Fibroblast of skin of right quadriceps (primary cell): ENCODE measurements at regions not wholly inside any gene's neighbourhood (a gene's known extent, or its start where the extent isn't known, plus 50 kb on each side); places are given as distances from the start of the nearest gene placed in this dataset.

Source experiments
- DNase-seq: peaks from one replicate; pipeline ENCODE4 v3.0.0-alpha.2; 2013

DNA sequence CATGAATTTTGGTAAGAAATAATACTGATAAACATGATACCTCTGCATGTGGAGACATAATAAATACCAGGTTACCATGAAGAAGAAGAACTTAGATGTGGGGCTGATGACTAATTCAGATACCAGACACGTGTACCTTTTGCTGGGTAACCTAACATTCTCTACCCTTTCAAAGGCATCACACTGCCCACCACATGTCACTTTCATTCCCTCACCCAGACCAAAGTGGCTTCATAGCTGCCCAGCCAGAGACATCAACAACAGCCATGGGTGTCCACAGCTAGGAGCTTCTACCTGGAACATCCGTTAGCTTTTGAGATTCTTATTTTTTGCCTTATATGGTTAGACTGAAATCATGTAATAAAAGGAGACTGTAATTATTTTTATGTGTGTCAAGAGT lies 396.8 kb downstream of the MED10 start:
- no peak for DNase-seq

DNA sequence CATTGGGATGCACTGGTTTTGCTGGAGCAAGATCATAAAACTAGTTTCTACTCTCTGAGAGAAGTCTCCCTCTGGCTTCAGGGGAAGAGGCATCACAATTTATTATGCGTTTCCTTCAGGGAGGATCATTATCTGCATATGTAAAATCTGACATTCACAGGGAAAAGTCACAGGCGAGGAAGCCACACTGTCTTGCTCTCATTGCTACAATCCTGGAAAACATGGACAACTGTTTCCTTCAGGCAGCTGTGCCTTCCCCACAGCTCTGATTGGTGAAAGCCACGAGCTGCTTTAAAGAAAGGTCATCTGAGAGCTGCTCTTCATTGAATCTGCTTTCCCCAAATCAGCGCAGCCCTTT lies 397.8 kb downstream of the MED10 start:
- no peak for DNase-seq

DNA sequence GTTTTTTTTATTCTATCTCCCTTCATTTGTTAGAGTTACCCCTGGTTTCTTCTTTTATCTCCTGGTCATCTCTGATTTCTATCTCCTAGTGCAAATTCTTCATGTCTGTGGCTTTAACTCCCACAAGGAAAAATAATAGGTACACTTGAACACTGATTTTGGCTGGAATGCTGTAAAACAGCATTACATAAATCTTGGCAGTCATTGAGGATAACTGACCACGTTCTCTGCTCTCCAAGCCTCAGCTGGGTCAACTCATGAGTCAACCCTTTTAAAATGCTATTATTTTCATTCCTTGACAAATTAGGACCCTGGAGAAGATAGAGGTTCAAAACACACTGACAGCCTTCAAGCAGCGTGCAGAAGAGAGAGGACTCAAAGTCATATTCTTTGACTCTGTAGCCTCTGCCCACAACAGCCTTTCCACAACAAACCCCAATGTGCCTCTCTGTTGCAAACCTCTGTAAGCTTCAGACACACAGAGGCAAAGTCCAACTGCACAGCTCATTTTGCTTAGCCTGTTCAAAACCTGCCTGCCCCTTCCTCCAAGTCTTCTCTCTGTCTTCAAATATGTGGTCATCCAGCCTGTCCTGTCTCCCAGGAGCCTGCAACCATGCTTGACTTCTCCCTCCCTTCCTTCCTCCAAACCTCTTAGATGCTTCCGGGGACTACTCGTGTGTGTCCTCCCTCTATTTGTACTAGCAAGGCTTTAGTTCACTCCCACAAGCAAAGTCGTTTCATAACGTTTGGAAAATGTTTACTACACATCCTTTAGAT lies 398.4 kb downstream of the MED10 start:
- DNase-seq = no peak

DNA sequence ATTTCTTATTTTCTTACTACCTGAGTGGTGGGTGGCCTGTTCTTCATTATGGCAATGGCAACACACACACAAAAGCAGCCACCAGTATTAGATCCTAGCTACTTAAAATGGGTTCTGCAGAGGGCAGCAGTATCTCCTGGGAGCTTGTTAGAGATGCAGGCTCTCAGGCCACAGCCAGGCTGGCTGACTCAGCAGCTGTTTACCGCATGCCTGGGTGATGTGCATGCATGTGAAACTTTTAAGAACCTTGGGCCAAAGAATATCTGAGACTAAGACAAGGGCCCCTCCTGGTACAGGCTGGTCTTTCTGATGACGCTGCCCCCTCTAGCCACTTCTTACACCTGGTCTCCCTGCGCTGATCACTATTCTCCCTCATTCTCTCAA lies 399.0 kb downstream of the MED10 start:
- peak; percentile 2 for DNase-seq

DNA sequence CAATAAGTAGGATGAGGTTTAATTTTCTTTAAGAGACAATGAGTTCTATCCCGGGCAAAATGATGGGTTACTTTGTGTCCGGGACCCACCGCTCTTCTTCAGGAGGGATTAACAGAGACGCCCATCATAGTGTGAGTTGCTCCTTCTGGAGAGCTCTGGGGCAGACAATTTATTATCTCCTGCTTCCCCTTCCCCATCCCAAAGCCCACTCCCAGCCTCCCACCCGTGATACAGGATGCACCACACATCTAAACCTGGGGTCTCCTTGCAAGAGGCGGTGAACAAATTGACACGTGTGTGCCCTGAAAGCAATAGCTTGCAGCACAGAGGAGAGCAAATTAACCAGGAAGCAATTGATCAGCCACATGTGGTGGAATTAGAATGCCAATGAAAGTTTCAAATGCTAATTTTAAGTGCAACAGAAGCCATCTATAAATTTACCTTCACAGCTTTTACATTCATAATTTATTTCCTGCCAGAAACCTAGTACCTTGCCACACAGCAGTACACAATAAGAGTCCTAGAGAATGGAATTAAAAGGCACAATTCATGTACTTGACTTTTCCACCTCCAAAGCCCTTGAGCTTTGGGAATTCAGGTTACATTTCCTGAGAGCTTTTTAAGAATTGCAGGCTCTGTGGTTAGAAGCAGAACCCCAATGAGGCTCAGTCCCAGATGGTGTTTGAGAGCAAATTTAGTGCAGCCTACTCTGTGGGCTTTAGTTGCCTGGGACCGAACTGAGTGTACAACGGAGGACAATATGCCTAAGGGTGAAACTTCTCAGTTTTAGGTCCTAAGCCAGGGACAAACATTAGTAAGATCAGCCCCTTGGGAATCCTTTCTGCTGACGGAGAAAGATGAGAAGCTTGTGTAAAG lies 399.6 kb downstream of the MED10 start:
- no peak for DNase-seq

DNA sequence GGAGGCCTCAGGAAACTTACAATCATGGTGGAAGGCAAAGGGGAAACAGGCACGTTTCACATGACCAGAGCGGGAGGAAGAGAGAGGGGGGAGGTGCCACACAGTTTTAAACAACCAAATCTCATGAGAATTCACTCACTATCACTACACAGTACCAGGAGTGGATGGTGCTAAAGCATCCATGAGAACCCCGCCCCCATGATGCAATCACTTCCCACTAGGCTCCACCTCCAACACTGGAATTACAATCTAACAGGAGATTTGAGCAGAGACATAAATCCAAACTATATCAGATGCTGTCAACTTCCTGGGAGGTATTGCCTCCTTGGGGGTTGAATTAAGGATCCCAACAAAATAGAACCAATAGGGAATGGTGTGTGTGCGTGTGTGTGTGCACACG lies 407.1 kb downstream of the MED10 start:
- no peak for DNase-seq

DNA sequence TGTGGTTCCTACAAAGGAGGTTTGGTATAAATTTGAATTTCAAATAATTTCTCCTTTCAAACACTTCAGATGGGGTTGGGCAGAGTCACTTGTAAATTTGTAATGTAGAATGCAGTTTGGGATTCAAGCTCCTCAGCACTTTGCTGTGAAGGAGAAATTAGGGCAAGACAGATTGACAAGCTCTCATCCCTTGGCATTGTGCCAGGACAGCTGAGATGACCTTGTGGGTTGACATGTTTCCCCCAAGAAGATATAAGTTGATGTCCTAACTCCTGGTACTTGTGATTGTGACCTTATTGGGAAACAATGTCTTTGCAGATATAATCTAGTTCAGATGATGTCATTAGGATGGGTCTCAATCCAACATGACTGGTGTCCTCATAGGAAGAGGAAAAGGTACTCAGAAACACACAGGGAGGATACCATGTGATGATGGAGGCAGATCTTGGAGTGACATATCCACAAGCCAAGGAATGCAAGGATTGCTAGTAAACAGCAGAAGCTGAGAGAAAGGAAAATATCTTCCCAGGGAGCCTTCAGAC lies 408.3 kb downstream of the MED10 start:
- DNase-seq = no peak

GRCh38 chr5:5968981-5969380 lies 409.4 kb downstream of the MED10 start:
- no peak for DNase-seq

DNA sequence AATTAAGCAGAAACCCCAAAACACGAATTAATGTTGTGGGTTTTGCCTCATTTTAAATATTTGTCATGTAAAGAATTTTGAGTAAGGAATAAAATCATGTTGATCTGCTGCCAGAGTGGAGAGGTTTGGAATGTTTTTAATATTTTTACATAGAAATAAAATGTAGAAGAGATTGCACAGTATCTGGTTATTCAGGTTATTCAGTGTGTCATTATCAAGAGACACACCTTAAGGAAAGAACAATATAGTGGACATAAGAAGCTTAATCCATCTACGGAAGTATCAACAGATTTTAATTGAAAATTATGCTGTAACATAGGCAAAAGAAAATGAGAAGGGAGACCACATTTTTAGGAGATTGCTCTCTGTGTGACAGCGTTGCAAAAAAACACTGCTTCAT lies 410.4 kb downstream of the MED10 start:
- no peak for DNase-seq

GRCh38 chr5:5967373-5967772 lies 411.0 kb downstream of the MED10 start:
- DNase-seq = no peak

- DNase-seq = no peak
These were observed 413.2 kb downstream of the MED10 start for GRCh38 chr5:5965132-5965531.

DNA sequence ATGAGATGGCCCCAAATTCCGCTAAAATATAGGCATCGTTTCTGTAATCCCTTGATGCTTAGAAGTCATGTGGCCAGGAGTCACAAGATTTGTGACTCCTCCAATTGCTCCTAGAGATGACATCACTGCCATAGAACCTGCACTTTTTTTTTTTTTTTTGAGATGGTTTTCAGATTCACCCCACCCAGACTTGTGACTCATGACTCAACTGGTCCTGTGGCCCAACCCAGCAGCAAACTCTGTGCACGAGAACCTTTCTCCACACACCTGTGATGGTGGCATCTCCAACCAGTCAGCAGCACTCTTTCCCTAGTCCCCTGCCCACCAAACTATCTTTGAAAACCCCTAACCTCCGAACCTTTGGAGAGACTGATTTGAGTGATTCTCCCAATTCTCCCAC lies 414.0 kb downstream of the MED10 start:
- DNase-seq = no peak

DNA sequence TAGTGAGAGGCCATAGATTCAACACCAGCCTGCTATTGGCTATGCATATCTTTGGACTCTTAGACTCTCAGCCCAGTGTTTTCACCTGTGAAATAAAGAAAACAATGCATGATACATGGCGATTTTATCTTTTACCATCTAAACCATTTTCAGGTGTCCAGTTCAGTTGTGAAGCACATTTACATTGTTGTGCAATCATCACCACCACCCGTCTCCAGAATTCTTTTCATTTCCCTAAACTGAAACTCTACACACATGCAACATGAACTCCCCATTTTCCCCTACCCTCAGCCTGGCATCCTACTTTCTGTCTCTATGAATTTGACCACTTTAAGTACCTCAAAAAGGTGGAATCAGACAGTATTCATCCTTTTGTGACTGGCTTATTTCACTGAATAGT lies 420.6 kb downstream of the MED10 start:
- no peak for DNase-seq

DNA sequence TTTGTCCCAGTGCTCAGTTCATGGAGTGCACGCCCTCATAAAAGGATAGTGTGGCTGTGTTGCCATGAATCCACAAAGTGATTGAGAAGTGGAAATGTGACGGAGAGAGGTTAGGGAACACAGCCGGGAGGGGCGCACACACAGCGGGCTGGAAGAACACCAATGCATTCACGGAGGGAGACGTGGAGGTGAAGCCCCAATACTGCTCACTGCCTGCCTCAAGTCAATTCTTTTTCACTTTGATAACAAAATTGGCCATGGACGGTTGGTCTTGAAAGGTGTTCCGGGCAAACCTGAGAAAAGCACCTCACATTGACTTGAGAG lies 424.1 kb downstream of the MED10 start:
- no peak for DNase-seq

DNA sequence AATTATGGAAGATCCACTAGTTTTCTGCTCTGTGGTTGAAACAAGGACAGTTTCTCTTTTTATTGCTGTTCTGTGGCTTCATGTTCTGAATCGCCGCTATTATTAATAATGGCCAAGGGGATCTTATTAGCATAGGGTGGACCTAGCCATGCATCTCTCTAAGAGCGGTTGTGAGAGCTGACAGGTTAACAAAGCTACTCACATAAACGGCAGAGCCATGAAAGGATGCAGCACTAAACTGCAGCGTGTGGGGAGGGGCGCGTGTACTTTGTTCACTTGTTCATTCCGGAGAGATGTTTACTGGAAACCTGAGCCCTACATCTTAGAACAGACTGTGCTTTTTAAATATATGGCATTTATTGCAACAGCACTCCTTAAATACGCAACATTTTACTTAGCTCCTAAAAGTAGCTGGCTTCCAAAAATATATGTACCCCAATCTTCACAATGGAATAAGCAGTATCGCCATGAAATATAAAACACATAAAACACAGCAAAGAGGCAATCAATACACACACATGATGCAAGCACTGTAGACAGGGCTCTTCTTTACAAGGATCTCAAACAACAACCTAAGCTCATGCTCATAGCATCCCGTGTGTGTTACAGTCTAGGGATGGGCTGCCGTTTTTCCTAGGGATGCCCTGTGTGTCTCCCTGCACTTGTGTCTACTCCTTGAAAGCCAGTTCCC lies 424.6 kb downstream of the MED10 start:
- no peak for DNase-seq

- DNase-seq = no peak
These were observed 426.4 kb downstream of the MED10 start for GRCh38 chr5:5951953-5952352.

GRCh38 chr5:5950658-5951057 lies 427.7 kb downstream of the MED10 start:
- no peak for DNase-seq

DNA sequence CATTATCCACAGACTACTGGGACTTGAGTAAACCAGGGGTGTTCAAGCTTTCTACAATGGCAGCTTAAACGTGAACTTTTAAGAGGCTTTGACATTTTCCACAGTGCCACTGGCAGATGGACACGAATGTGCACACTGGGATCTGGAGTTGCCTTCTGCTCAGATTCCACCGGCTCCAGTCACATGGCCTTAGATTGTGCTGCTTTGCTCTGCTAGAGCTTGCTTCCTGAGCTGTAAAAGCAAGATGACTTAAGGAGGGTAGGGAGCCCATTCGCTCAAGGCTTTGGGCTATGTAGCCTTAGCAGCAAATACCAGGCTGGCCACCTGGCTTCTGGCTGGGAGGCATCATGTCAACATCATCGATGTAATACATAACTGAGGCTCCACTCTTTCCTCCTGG lies 436.9 kb downstream of the MED10 start:
- DNase-seq = no peak

- no peak for DNase-seq
These were observed 438.5 kb downstream of the MED10 start for GRCh38 chr5:5939759-5940370.

GRCh38 chr5:5933651-5934050 lies 444.7 kb downstream of the MED10 start:
- no peak for DNase-seq

GRCh38 chr5:5932824-5933223 lies 445.5 kb downstream of the MED10 start:
- no peak for DNase-seq

DNA sequence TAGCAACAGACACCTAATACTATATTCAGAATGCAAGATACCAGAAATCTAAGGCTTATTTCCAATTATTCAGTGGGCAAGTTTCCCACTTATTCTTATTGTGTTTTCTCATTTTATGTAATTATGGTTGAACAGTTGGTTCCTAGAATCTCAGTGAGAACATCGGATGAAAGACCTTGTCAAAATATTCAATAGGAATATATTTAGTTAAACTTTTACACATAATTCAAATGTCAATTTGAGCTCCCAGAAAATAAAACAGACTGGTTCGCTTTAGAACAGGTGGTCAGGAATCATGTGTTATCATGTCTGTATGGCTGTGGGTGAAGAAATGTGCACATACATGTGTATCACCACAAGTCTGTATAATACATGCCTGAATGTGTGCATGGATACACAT lies 447.8 kb downstream of the MED10 start:
- no peak for DNase-seq

DNA sequence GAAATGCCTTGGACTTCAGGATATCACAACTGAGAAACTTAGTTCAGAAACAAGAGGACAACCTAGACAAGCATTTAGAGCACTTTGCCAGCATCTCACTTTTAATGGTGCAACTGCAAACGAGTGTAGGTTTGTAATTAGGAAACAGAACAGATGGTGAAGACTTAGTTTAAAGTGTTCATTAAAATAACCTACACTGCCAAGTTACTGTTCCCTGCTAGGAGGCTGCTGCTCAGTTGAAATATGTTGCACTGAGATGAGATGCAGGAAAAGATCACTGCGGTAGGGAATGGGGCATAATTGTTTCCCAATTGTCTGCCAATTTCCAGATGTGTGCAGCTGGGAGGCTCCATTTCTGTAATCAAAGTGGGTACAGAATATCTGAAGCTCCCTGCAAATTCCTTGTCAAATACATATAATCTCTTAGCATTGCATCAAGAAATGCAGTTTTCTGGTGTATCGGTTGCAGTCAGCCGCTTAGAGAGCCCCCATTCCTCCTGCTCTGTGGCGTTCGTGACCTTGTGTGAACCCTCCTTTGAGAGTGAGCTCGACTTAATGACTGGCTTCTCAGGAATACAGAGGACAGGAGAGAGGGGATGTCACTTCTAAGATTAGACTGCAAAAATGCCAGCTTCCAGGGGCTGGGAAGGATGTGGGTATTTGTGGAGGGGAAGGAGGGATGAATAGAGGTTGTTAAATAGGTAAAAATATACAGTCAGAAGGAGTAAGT lies 448.9 kb downstream of the MED10 start:
- DNase-seq = no peak
